Peyer's patch (tissue), 4 donors: ENCODE measurements at regions not wholly inside any gene's neighbourhood (a gene's known extent, or its start where the extent isn't known, plus 50 kb on each side); places are given as distances from the start of the nearest gene placed in this dataset.

Experiments used
- DNase-seq, 3 donors: peaks; one replicate each; pipeline ENCODE4 v3.0.0-alpha.2; 2017 to 2019
- H3K27ac ChIP-seq, 4 donors: fragments of 200-600 bp; sonication (generic); one replicate each; pipeline ENCODE4 v1.5.1; 2016 to 2019
- H3K27me3 ChIP-seq, 2 donors: fragments of 200-600 bp; sonication (generic); one replicate each; pipeline ENCODE4 v1.5.1; 2019
- H3K36me3 ChIP-seq, 3 donors: fragments of 200-600 bp; sonication (generic); one replicate each; pipeline ENCODE4 v1.5.1; 2016 to 2019
- H3K4me1 ChIP-seq, 4 donors: fragments of 200-600 bp; sonication (generic); one replicate each; pipeline ENCODE4 v1.5.1; 2016 to 2019
- H3K4me3 ChIP-seq, 4 donors: fragments of 200-600 bp; sonication (generic); 1 replicate in 3 of 4; 2 replicates in 1 of 4; pipeline ENCODE4 v1.5.1; 2016 to 2019; ENCODE audit warnings: mild to moderate bottlenecking in 1 of 4
- H3K9me3 ChIP-seq, 4 donors: fragments of 200-600 bp; sonication (generic); one replicate each; pipeline ENCODE4 v1.5.1; 2016 to 2019; ENCODE audit warnings: mild to moderate bottlenecking in 1 of 4
- POLR2A ChIP-seq, 2 donors: fragments of 450-650 bp; IDR thresholded peaks; one replicate each; pipeline ENCODE4 v1.5.1; 2017; ENCODE audit warnings: antibody characterized with exemption in 2 of 2, mild to moderate bottlenecking in 2 of 2, moderate library complexity in 2 of 2
- TF ChIP-seq, protein P1 (sequence below), 6 experiments: fragments of 450-650 bp in 4 of 6; fragments of 200-600 bp in 2 of 6; sonication (generic) in 1 of 6; IDR thresholded peaks; one replicate each; pipeline ENCODE4 v1.5.1; 2017 to 2019; ENCODE audit warnings: antibody characterized with exemption in 6 of 6, mild to moderate bottlenecking in 3 of 6, moderate library complexity in 1 of 6

DNA sequence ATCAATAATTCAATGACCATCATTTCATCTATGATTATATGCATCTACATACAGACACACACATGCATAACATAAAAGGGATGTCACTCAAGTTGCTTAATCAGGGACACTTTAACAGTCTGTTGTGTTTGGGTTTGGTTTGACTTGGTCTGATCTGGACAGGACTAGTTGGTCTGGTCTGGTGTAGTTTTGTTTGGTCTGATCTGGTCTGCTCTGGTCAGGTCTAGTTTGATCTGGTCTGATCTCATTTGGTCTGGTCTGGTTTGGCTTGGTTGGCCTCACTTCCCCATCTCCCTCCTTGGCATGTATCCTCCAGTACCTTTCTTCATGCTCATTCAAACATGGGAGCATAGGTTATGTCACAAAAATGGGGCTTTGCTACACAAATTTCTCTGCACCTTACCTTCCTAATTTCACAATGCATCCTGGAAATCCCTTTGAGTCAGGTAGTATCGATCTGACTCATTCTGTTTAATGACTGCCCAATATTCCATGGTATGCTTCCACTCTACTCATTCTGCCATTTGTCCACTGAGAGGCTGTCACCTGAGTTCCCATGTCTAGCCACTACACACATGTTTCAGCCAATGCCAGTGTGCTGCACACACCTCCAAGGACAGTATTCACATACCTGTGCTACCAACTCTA lies 73.0 kb upstream of the TPM1 start:
- Histone ChIP-seq H3K27me3 (no peaks in the 10 kb centered on the region), H3K36me3 (no peaks in the 10 kb centered on the region), H3K4me3 (no peak overlapping the region), H3K9me3 (no peaks in the 10 kb centered on the region), H3K4me1 (no peaks in the 10 kb centered on the region), H3K27ac (no peak overlapping the region)
- TF ChIP-seq, protein P1, sequence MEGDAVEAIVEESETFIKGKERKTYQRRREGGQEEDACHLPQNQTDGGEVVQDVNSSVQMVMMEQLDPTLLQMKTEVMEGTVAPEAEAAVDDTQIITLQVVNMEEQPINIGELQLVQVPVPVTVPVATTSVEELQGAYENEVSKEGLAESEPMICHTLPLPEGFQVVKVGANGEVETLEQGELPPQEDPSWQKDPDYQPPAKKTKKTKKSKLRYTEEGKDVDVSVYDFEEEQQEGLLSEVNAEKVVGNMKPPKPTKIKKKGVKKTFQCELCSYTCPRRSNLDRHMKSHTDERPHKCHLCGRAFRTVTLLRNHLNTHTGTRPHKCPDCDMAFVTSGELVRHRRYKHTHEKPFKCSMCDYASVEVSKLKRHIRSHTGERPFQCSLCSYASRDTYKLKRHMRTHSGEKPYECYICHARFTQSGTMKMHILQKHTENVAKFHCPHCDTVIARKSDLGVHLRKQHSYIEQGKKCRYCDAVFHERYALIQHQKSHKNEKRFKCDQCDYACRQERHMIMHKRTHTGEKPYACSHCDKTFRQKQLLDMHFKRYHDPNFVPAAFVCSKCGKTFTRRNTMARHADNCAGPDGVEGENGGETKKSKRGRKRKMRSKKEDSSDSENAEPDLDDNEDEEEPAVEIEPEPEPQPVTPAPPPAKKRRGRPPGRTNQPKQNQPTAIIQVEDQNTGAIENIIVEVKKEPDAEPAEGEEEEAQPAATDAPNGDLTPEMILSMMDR (IDR thresholded peaks at IDR 0.05): no peak
- no peak for TF ChIP-seq POLR2A (IDR thresholded peaks at IDR 0.05)
- no peak for DNase-seq

DNA sequence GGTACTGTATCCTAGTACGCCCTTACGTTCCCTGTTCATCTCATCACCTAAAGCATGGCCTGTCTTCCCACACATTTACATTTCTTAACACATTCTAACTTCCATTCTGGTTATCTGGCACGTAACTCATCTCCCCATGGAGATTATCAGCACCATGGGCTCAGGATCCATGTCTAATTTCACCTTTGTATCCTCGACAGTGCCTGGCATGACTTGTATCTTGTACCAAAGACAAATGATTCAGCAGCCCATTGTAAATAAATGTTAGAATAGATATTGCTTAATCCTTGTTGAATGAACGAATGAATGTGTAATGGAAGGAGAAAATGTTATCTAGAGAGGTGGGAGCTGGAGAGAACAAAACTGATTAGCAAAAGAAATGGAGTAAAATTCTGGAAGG lies 69.7 kb upstream of the TPM1 start:
- DNase-seq: no peak
- TF ChIP-seq, protein P1 (IDR thresholded peaks at IDR 0.05): no peak
- TF ChIP-seq POLR2A (IDR thresholded peaks at IDR 0.05): no peak
- no peak overlapping the region for H3K27ac ChIP-seq
- H3K36me3 ChIP-seq: no peaks in the 10 kb centered on the region
- no peak overlapping the region for H3K4me3 ChIP-seq
- no peaks in the 10 kb centered on the region for H3K4me1 ChIP-seq
- no peaks in the 10 kb centered on the region for H3K27me3 ChIP-seq
- no peaks in the 10 kb centered on the region for H3K9me3 ChIP-seq

DNA sequence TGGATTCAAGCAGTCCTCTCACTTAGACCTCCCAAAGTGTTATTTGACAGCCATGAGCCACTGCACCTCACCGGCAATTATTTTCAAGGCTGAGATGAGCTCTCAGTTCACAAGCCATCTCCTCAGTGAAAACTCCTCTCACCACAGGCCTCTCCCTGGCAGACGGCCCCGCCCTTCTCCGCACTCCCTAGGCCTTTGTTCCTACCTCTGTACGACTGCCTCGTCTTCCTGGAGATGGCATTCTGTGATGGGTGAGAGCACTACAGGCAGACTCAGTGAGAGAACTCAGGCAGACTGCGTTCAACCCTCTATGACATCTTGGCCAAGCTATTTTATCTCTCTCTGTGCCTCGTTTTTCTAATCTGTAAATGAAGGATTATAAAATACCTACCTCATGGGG lies 67.0 kb upstream of the TPM1 start:
- no peak overlapping the region for H3K27ac ChIP-seq
- no peak overlapping the region for H3K4me3 ChIP-seq
- TF ChIP-seq POLR2A (IDR thresholded peaks at IDR 0.05): no peak
- TF ChIP-seq, protein P1 (IDR thresholded peaks at IDR 0.05): no peak
- no peaks in the 10 kb centered on the region for H3K4me1 ChIP-seq
- no peaks in the 10 kb centered on the region for H3K27me3 ChIP-seq
- no peaks in the 10 kb centered on the region for H3K36me3 ChIP-seq
- peak in 1 of 3 donors; percentile 54 for DNase-seq
- no peaks in the 10 kb centered on the region for H3K9me3 ChIP-seq

DNA sequence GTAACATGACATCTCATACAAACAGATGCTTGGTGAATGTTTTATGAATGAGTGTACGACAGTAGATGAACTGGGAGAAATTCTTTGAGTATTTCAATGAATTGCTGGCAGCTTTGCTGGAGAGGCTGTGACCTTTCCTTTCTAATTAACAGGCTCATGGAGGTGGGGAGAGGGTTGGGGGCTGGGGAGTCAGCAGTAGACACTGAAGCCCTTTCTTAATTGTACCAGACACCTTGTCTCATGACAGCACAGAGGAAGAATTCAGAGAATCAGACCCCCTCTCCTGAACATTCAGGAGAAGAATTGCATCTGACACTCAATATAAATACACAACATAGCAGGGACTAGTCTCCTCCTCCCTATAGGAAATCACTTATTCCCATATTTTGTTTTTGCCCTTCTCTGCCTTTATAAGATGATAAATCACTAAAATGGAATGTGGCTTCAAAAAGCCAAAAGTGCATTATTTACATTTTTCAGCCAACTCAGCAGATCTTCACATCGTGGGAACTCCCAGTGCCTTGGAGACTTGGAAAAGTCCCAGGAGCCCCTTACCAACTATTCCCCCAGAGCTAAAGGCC lies 66.2 kb upstream of the TPM1 start:
- Histone ChIP-seq H3K27me3 (no peaks in the 10 kb centered on the region), H3K4me1 (no peaks in the 10 kb centered on the region), H3K4me3 (no peak overlapping the region), H3K27ac (no peak overlapping the region), H3K36me3 (no peaks in the 10 kb centered on the region), H3K9me3 (no peaks in the 10 kb centered on the region)
- DNase-seq: no peak
- TF ChIP-seq, protein P1 (IDR thresholded peaks at IDR 0.05): no peak
- no peak for TF ChIP-seq POLR2A (IDR thresholded peaks at IDR 0.05)

DNA sequence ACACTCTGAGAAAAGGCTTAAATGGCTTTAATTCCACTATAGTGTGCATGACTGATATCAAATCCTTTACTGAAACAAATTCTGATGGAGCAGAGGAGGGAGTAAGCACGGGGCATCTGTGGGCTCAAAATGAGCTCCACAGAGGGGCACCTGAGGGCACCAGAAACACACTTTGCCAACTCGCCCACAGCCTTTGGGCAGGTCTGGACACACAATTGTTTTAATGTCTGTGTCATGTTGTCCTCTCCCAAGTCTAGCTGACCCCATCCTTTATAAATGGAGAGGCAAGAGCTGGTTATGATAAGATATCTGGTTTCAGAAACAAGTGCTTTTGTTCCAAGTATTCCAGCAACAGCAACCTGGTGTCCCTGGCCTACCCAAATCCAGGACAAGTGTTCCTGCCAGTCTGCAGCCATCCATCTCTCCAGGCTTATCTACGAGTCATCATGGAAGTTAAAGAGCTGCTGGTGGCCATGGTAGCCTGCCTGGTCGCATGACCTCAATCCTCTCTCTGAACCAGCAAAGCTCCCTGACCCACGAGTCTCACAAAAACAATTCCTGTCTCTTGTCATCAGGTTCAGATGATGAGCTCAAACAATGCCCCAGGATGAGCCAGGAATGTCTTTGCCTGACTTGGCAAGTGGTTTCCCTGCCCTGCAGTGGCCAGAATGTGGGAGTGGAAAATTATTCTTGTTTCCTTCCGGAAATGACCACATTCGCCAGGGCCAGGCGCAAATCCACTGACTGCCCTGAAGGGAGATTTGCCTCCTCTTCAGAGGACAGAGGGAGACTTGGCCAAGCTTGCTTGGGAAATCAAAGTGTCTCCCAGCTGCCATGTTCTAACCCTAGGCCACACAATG lies 64.4 kb upstream of the TPM1 start:
- Histone ChIP-seq H3K27ac (no peak overlapping the region), H3K27me3 (no peaks in the 10 kb centered on the region), H3K4me3 (no peak overlapping the region), H3K9me3 (no peaks in the 10 kb centered on the region), H3K36me3 (no peaks in the 10 kb centered on the region), H3K4me1 (no peaks in the 10 kb centered on the region)
- no peak for DNase-seq
- no peak for TF ChIP-seq POLR2A (IDR thresholded peaks at IDR 0.05)
- TF ChIP-seq, protein P1 (IDR thresholded peaks at IDR 0.05): no peak
